Upper lobe of right lung (tissue), 1 donor: ENCODE measurements at regions not wholly inside any gene's neighbourhood (a gene's known extent, or its start where the extent isn't known, plus 50 kb on each side); places are given as distances from the start of the nearest gene placed in this dataset.
"Not testable (repeated sequence)": the region's sequence is repeated elsewhere in the genome, so short reads cannot be mapped to it uniquely, and the experiment has no call there.

ENCODE experiments used
- ATAC-seq: fragments of 200-7000 bp; cut with Tn5 transposase; one replicate; pipeline ENCODE4 v1.9.1; 2020; ENCODE audit warnings: mild to moderate bottlenecking, moderate library complexity
- DNase-seq: peaks from one replicate; pipeline ENCODE4 v3.0.0-alpha.2; 2020
- H3K27ac ChIP-seq: fragments of 200-600 bp; one replicate; pipeline ENCODE4 v1.8.0; 2022
- H3K27me3 ChIP-seq: fragments of 200-600 bp; one replicate; pipeline ENCODE4 v1.8.0; 2022; ENCODE audit warnings: mild to moderate bottlenecking
- H3K36me3 ChIP-seq: fragments of 200-600 bp; one replicate; pipeline ENCODE4 v1.8.0; 2022
- H3K4me1 ChIP-seq: fragments of 200-600 bp; one replicate; pipeline ENCODE4 v1.8.0; 2022
- H3K4me3 ChIP-seq: fragments of 200-600 bp; one replicate; pipeline ENCODE4 v1.8.0; 2022; ENCODE audit warnings: mild to moderate bottlenecking
- H3K9me3 ChIP-seq: fragments of 200-600 bp; one replicate; pipeline ENCODE4 v1.8.0; 2022
- CTCF ChIP-seq: fragments of 200-600 bp; IDR thresholded peaks from one replicate; pipeline ENCODE4 v1.8.0; 2022; ENCODE audit warnings: antibody characterized with exemption
- intact Hi-C: fragments of 100-400 bp; cut with DNase I; formaldehyde crosslinking; loops from one replicate; pipeline ENCODE4 v1.11.0; 2022
- donor health status: DM: no; HTN: yes; CAD: no; lungs with severe emphysema.

GRCh38 chr14:61145903-61146481 is 135.1 kb downstream of the TMEM30B start:
- intact Hi-C loops: no loop called here
- Histone ChIP-seq H3K27me3 (no peaks in the 10 kb centered on the region), H3K4me3 (no peak overlapping the region), H3K27ac (peak overlapping the region; percentile 30), H3K9me3 (no peaks in the 10 kb centered on the region), H3K36me3 (no peaks in the 10 kb centered on the region), H3K4me1 (no peaks in the 10 kb centered on the region)
- no peak for ATAC-seq
- TF ChIP-seq CTCF: no peak
- no peak for DNase-seq

- no peak for TF ChIP-seq CTCF
- Histone ChIP-seq H3K9me3 (no peaks in the 10 kb centered on the region), H3K27me3 (no peaks in the 10 kb centered on the region), H3K4me1 (no peaks in the 10 kb centered on the region), H3K4me3 (no peak overlapping the region), H3K36me3 (no peaks in the 10 kb centered on the region), H3K27ac (peak overlapping the region; percentile 30)
- intact Hi-C loops: no loop called here
- ATAC-seq: peak; percentile 55
- no peak for DNase-seq
Observed at GRCh38 chr14:61145034-61145902, 135.9 kb downstream of the TMEM30B start.

GRCh38 chr14:61144117-61145033 is 136.8 kb downstream of the TMEM30B start:
- H3K27me3 ChIP-seq, H3K9me3 ChIP-seq, DNase-seq, H3K4me3 ChIP-seq, H3K36me3 ChIP-seq, intact Hi-C loops, H3K4me1 ChIP-seq, ATAC-seq: not testable (repeated sequence)
- H3K27ac ChIP-seq: peak overlapping the region; percentile 17

GRCh38 chr14:61140872-61141271 is 140.3 kb downstream of the TMEM30B start:
- DNase-seq (no peak), ATAC-seq (no peak)
- no peak for TF ChIP-seq CTCF
- H3K27ac ChIP-seq: no peak overlapping the region
- H3K4me3 ChIP-seq: no peak overlapping the region
- no peaks in the 10 kb centered on the region for H3K27me3 ChIP-seq
- no peaks in the 10 kb centered on the region for H3K9me3 ChIP-seq
- intact Hi-C loops: no loop called here
- no peaks in the 10 kb centered on the region for H3K36me3 ChIP-seq
- no peaks in the 10 kb centered on the region for H3K4me1 ChIP-seq

GRCh38 chr14:61140271-61140670 is 140.9 kb downstream of the TMEM30B start:
- H3K27ac ChIP-seq: no peak overlapping the region
- DNase-seq (no peak), ATAC-seq (no peak)
- H3K4me3 ChIP-seq: no peak overlapping the region
- H3K36me3 ChIP-seq: no peaks in the 10 kb centered on the region
- H3K4me1 ChIP-seq: no peaks in the 10 kb centered on the region
- intact Hi-C loops: no loop called here
- H3K9me3 ChIP-seq: no peaks in the 10 kb centered on the region
- H3K27me3 ChIP-seq: no peaks in the 10 kb centered on the region
- no peak for TF ChIP-seq CTCF
